ENCODE measurements at regions not wholly inside any gene's neighbourhood (a gene's known extent, or its start where the extent isn't known, plus 50 kb on each side); places are given as distances from the start of the nearest gene placed in this dataset.
"Not testable (repeated sequence)": the region's sequence is repeated elsewhere in the genome, so short reads cannot be mapped to it uniquely, and the experiment has no call there.

GRCh38 chr1:119214961-119215360 is 74.5 kb upstream of the WARS2 start:
- DNase-seq (ENCODE audit: low spot score); H3K36me3 ChIP-seq (ENCODE audit: control insufficient read depth in 4 of 4, insufficient read depth in 3 of 4, low read depth in 1 of 4, low read length in 3 of 4): not testable (repeated sequence)

DNA sequence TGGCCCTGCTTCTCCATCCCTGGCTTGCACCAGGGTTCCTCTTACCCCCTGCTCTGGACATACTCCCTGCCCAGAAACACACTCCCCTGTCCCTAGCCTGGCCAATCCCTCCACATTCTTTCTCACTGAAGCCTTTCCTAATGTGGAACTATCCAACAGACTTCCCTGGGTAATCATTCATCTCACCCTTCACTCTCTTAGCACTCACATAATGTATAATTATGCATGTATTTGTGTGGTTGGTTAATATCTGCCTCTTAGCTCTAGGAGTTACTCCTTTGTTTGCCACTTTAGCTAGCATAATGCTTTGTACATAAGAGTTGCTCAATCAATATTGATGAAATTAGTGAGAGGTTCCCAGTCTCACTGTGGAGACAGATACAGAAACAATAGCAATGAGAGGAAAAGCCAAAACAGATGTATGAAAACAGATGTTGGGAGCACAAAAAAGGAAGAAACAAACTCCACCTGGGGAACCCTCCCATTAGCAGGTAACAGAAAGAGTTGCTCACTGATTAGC is 76.9 kb upstream of the WARS2 start:
- Histone ChIP-seq H3K36me3 (ENCODE audit: control insufficient read depth in 4 of 4, insufficient read depth in 3 of 4, low read depth in 1 of 4, low read length in 3 of 4) (no peaks in the 10 kb centered on the region), H3K4me1 (ENCODE audit: control insufficient read depth in 4 of 4, insufficient read depth in 4 of 4, low read length in 3 of 4) (no peaks in the 10 kb centered on the region), H3K27ac (ENCODE audit: low read depth in 1 of 2, low read length in 2 of 2) (no peak overlapping the region), H3K4me3 (ENCODE audit: low read depth in 1 of 3, low read length in 3 of 3) (no peak overlapping the region), H3K9ac (ENCODE audit: low read depth in 1 of 2, low read length in 2 of 2) (no peak overlapping the region), H3K9me3 (ENCODE audit: control insufficient read depth in 4 of 4, low read length in 3 of 4) (no peaks in the 10 kb centered on the region), H3K27me3 (ENCODE audit: control insufficient read depth in 4 of 4, insufficient read depth in 4 of 4, low read length in 3 of 4) (no peaks in the 10 kb centered on the region)
- no peak for TF ChIP-seq SP1 (IDR thresholded peaks at IDR 0.05)
- peak; percentile 26 for TF ChIP-seq FOXA1 (IDR thresholded peaks at IDR 0.05)
- TF ChIP-seq, protein P1, sequence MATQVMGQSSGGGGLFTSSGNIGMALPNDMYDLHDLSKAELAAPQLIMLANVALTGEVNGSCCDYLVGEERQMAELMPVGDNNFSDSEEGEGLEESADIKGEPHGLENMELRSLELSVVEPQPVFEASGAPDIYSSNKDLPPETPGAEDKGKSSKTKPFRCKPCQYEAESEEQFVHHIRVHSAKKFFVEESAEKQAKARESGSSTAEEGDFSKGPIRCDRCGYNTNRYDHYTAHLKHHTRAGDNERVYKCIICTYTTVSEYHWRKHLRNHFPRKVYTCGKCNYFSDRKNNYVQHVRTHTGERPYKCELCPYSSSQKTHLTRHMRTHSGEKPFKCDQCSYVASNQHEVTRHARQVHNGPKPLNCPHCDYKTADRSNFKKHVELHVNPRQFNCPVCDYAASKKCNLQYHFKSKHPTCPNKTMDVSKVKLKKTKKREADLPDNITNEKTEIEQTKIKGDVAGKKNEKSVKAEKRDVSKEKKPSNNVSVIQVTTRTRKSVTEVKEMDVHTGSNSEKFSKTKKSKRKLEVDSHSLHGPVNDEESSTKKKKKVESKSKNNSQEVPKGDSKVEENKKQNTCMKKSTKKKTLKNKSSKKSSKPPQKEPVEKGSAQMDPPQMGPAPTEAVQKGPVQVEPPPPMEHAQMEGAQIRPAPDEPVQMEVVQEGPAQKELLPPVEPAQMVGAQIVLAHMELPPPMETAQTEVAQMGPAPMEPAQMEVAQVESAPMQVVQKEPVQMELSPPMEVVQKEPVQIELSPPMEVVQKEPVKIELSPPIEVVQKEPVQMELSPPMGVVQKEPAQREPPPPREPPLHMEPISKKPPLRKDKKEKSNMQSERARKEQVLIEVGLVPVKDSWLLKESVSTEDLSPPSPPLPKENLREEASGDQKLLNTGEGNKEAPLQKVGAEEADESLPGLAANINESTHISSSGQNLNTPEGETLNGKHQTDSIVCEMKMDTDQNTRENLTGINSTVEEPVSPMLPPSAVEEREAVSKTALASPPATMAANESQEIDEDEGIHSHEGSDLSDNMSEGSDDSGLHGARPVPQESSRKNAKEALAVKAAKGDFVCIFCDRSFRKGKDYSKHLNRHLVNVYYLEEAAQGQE (IDR thresholded peaks at IDR 0.05) = no peak
- DNase-seq (ENCODE audit: low spot score) = no peak

More at GRCh38 chr1:119214961-119215360, 74.5 kb upstream of the WARS2 start:
- H3K27ac ChIP-seq (ENCODE audit: low read depth in 1 of 2, low read length in 2 of 2); H3K4me3 ChIP-seq (ENCODE audit: low read depth in 1 of 3, low read length in 3 of 3); H3K9me3 ChIP-seq (ENCODE audit: control insufficient read depth in 4 of 4, low read length in 3 of 4); H3K4me1 ChIP-seq (ENCODE audit: control insufficient read depth in 4 of 4, insufficient read depth in 4 of 4, low read length in 3 of 4); H3K9ac ChIP-seq (ENCODE audit: low read depth in 1 of 2, low read length in 2 of 2); H3K27me3 ChIP-seq (ENCODE audit: control insufficient read depth in 4 of 4, insufficient read depth in 4 of 4, low read length in 3 of 4): not testable (repeated sequence)
- 96% methylated on average over 6 of the region's 6 CpGs for WGBS

DNA sequence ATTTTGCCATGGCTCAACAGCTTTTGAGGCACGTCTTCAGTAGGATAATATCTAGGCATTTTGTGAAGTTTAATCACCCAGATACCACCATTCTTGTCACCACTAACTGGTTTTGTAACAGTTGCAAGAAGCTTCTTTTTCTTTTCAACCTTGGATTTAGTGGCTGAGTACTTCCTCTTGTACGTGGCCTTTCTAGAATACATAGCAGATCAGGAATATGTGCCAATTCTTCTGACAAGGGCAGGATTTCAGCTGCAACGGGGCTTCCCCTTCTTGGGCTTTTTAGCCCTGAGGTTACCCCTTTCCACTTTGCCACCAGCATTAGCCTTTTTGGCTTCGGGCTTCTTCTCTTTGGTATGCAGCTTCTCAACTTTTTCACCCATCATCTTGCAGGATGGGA is 79.3 kb upstream of the WARS2 start:
- no peak overlapping the region for H3K27ac ChIP-seq (ENCODE audit: low read depth in 1 of 2, low read length in 2 of 2)
- 74% methylated on average over 4 of the region's 4 CpGs for WGBS
- no peak overlapping the region for H3K4me3 ChIP-seq (ENCODE audit: low read depth in 1 of 3, low read length in 3 of 3)
- H3K9ac ChIP-seq (ENCODE audit: low read depth in 1 of 2, low read length in 2 of 2) = no peak overlapping the region
- TF ChIP-seq HNF4G (IDR thresholded peaks at IDR 0.05) (no peak), TAF1 (conservative IDR thresholded peaks at IDR 0.05) (no peak), MAX (IDR thresholded peaks at IDR 0.05) (no peak), FOXA2 (IDR thresholded peaks at IDR 0.05) (no peak), RXRA (IDR thresholded peaks at IDR 0.05) (no peak), HNF4A (conservative IDR thresholded peaks at IDR 0.05) (no peak), RAD21 (IDR thresholded peaks at IDR 0.05) (no peak), GABPA (IDR thresholded peaks at IDR 0.05 in 1 of 2, conservative IDR thresholded peaks at IDR 0.05 in 1 of 2) (no peak), JUND (IDR thresholded peaks at IDR 0.05) (no peak), EGR1 (IDR thresholded peaks at IDR 0.05; ENCODE audit: low read depth in 2 of 2) (no peak), NR2F2 (IDR thresholded peaks at IDR 0.05) (no peak), YY1 (IDR thresholded peaks at IDR 0.05) (no peak), SP1 (IDR thresholded peaks at IDR 0.05) (no peak), FOXA1 (IDR thresholded peaks at IDR 0.05) (no peak)
- TF ChIP-seq, protein P2, sequence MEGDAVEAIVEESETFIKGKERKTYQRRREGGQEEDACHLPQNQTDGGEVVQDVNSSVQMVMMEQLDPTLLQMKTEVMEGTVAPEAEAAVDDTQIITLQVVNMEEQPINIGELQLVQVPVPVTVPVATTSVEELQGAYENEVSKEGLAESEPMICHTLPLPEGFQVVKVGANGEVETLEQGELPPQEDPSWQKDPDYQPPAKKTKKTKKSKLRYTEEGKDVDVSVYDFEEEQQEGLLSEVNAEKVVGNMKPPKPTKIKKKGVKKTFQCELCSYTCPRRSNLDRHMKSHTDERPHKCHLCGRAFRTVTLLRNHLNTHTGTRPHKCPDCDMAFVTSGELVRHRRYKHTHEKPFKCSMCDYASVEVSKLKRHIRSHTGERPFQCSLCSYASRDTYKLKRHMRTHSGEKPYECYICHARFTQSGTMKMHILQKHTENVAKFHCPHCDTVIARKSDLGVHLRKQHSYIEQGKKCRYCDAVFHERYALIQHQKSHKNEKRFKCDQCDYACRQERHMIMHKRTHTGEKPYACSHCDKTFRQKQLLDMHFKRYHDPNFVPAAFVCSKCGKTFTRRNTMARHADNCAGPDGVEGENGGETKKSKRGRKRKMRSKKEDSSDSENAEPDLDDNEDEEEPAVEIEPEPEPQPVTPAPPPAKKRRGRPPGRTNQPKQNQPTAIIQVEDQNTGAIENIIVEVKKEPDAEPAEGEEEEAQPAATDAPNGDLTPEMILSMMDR (IDR thresholded peaks at IDR 0.05; ENCODE audit: low read depth, low read length, missing input control) = no peak
- TF ChIP-seq, protein P3, sequence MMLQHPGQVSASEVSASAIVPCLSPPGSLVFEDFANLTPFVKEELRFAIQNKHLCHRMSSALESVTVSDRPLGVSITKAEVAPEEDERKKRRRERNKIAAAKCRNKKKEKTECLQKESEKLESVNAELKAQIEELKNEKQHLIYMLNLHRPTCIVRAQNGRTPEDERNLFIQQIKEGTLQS (IDR thresholded peaks at IDR 0.05) = no peak
- TF ChIP-seq, protein P1 (IDR thresholded peaks at IDR 0.05) = no peak
- TF ChIP-seq, protein P4, sequence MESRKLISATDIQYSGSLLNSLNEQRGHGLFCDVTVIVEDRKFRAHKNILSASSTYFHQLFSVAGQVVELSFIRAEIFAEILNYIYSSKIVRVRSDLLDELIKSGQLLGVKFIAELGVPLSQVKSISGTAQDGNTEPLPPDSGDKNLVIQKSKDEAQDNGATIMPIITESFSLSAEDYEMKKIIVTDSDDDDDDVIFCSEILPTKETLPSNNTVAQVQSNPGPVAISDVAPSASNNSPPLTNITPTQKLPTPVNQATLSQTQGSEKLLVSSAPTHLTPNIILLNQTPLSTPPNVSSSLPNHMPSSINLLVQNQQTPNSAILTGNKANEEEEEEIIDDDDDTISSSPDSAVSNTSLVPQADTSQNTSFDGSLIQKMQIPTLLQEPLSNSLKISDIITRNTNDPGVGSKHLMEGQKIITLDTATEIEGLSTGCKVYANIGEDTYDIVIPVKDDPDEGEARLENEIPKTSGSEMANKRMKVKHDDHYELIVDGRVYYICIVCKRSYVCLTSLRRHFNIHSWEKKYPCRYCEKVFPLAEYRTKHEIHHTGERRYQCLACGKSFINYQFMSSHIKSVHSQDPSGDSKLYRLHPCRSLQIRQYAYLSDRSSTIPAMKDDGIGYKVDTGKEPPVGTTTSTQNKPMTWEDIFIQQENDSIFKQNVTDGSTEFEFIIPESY (IDR thresholded peaks at IDR 0.05) = no peak
- H3K27me3 ChIP-seq (ENCODE audit: control insufficient read depth in 4 of 4, insufficient read depth in 4 of 4, low read length in 3 of 4) = no peaks in the 10 kb centered on the region
- DNase-seq (ENCODE audit: low spot score) = no peak
- no peaks in the 10 kb centered on the region for H3K36me3 ChIP-seq (ENCODE audit: control insufficient read depth in 4 of 4, insufficient read depth in 3 of 4, low read depth in 1 of 4, low read length in 3 of 4)
- no peaks in the 10 kb centered on the region for H3K9me3 ChIP-seq (ENCODE audit: control insufficient read depth in 4 of 4, low read length in 3 of 4)
- H3K4me1 ChIP-seq (ENCODE audit: control insufficient read depth in 4 of 4, insufficient read depth in 4 of 4, low read length in 3 of 4) = no peaks in the 10 kb centered on the region

All from liver (tissue), 8 donors.